H54 (cell line): ENCODE measurements at regions not wholly inside any gene's neighbourhood (a gene's known extent, or its start where the extent isn't known, plus 50 kb on each side); places are given as distances from the start of the nearest gene placed in this dataset.
A peak's percentile ranks its signal among the peaks of the same experiment; 100 is the strongest.
"Not testable (repeated sequence)": the region's sequence is repeated elsewhere in the genome, so short reads cannot be mapped to it uniquely, and the experiment has no call there.

Experiments
- DNase-seq: peaks from one replicate; pipeline ENCODE4 v3.0.0; 2011; ENCODE audit warnings: low spot score, mixed read lengths; ENCODE audit not compliant: insufficient read length
- FAIRE-seq: peaks from 3 replicates; lab custom pipeline; 2011; peaks lifted over from hg19 to GRCh38; lab: Jason Lieb, UNC
- POLR2A ChIP-seq: IDR thresholded peaks from 2 replicates; pipeline ENCODE4 v1.6.1; 2011; ENCODE audit warnings: low read depth, mild to moderate bottlenecking, low read length

DNA sequence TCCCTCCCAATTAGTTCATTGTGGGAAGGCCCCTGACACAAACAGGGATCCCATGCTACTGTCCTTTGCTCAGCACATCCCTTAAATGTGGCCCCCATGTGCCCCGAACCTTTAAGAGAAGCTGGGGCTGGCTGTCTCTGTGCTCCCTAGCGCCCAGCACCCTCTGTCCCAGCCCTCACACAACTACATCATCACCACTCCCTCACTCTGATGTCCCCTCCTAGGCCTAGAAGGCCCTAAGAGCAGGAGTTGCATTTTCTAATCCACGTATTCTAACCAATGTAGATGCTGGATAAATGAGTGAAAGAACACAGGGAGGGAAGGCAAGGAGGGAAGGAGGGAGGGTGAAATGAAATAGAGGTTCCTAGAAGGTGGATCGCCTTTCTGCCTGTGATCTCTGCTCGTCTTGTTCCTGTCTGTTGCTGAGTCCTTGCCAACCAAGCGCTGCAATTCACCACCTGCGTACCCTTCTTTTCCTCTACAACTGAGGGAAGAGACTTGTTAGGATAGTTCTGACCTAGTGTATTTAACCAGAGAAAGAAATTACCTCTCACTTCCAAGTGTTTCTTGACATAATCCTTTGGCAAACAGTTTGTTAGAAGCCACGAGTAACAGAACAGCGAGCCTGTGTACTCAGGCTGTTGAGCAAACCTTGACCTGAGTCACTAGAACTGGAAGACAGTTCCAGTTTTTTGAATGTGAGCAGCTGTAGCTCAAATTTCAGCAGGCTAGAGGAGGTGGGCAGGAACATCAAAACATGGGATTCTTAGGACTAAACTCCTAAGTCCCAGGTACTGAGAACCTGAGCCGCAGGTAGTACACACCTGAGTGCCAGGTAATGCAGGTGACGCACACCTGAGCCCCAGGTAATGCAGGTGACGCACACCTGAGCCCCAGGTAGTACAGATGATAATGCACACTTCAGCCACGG is 181.5 kb upstream of the ID2 start:
- no peak for TF ChIP-seq POLR2A
- FAIRE-seq (no peak), DNase-seq (no peak)

GRCh38 chr2:8501061-8501720 is 180.7 kb upstream of the ID2 start:
- DNase-seq (no peak), FAIRE-seq (no peak)
- TF ChIP-seq POLR2A: no peak

GRCh38 chr2:8502316-8502715 is 179.5 kb upstream of the ID2 start:
- FAIRE-seq: no peak

GRCh38 chr2:8505311-8505920 is 176.4 kb upstream of the ID2 start:
- no peak for FAIRE-seq
- no peak for TF ChIP-seq POLR2A

More at GRCh38 chr2:8502316-8502715, 179.5 kb upstream of the ID2 start:
- TF ChIP-seq POLR2A: no peak
- DNase-seq: no peak

DNA sequence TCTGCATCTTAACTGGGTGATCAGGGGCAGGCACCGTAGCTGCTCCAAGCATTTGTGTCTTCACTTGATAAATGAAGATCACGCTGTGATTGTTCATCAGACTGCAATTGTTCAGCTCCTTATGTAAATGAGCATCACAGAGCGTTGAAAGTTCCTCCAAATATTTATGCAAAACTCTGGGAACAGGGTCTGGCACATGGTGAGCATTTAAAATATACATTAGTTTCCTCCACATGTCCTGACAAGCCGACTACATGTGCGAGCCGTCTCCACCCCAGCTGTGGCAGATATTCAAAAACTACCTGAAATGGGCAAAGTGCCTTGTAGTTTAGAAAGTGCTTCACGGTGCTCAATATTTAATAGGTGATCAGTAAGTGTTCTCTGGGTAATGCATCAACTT is 175.1 kb upstream of the ID2 start:
- TF ChIP-seq POLR2A: no peak
- FAIRE-seq (no peak), DNase-seq (no peak)

More at GRCh38 chr2:8505311-8505920, 176.4 kb upstream of the ID2 start:
- no peak for DNase-seq

GRCh38 chr2:8508766-8509165 is 173.1 kb upstream of the ID2 start:
- no peak for FAIRE-seq

DNA sequence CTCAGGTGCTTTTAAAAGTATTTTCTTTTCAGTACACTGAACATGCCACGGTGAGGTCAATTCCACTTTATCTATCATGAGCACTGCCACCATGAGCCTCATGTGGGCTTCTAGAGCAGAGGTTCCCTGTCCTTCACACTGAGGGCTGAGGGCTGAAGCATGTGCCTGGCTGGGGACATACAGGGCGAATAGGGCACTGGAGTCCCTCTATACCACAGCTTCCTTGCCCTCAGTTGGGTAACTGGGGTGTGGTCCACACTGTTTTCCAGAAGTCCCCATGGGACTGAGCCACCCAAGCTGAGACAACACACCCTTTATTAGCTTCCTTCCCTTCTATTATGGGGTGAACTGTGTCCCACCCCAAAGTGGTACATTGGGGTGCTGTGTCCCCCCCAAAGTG is 172.2 kb upstream of the ID2 start:
- DNase-seq: no peak
- no peak for TF ChIP-seq POLR2A
- FAIRE-seq: no peak

More at GRCh38 chr2:8508766-8509165, 173.1 kb upstream of the ID2 start:
- no peak for TF ChIP-seq POLR2A
- DNase-seq: no peak

- FAIRE-seq, DNase-seq: not testable (repeated sequence)
Observed at GRCh38 chr2:8510055-8510454, 171.8 kb upstream of the ID2 start.

- FAIRE-seq (no peak), DNase-seq (no peak)
- TF ChIP-seq POLR2A: no peak
Observed at GRCh38 chr2:8510519-8510918, 171.3 kb upstream of the ID2 start.

DNA sequence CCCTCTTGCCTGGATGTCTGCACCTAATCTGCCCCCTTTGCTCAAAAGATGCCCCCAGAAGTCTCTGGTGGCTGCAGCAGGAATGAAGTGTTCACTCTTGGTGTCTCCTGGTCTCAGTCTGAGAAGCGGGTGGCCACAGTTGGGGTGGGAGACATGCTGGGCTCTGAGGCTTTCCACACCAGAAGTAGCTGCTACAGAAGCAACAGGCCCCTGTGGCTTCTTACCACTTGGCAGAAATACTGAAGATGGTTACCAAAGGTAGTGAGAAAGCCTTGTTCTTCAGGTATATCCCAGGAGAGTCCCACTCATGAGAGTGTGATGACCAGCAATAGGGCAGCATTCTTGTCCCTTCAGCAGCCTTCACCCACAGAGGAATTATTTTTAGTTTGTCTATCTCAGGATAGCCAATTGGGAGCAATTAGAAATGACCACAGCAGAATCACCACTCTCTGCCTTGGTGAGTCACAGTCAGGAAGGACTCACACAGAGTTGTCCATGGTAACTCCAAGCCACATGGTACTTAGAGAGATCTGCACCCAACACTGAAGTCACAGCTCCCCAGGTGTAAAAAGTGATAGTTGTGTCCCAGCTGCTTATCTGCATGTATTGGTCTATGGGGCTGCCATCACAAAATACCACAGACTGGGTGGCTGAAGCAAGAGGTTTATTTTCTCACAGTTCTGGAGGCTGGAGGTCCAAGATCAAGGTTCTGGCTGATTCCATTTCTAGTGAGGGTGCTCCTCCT is 169.8 kb upstream of the ID2 start:
- DNase-seq (peak; percentile 18), FAIRE-seq (no peak)
- TF ChIP-seq POLR2A: no peak

DNA sequence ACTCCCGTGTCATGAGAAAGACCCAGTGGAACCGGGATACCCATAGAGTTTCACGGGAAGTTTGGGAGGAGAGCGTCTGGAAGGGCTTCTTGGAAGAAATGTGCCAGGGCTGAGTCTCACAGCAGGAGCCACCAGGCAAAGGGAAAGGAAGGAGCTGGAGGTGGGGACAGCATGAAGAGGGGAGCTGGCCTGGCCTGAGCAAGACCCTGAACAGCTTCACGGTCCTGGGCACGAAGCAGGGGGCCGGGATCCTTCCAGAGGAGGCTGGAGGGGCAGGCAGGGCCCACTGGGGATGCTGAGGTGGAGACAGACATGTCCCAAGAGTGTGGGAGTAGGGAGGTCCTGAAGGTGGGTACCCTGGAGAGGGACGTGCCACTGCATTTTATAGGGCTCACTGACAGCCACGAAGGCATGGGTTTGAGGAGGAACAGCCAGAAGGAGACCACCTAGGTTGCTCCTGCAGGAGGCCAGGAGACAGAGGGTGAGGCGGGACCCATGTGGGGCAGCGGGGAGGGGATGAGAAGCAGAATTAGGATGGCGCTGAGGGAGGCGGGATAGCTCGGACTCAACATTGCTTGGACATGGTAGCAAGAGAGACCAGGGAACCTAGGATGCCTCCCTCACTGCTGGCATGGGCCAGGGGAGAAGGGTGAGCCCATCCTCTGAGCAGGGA is 168.1 kb upstream of the ID2 start:
- TF ChIP-seq POLR2A: no peak

GRCh38 chr2:8514274-8514662 is 167.6 kb upstream of the ID2 start:
- TF ChIP-seq POLR2A: no peak
- DNase-seq (no peak), FAIRE-seq (no peak)

More for the DNA sequence above, 168.1 kb upstream of the ID2 start:
- DNase-seq (no peak), FAIRE-seq (no peak)
